ENCODE measurements at regions not wholly inside any gene's neighbourhood (a gene's known extent, or its start where the extent isn't known, plus 50 kb on each side); places are given as distances from the start of the nearest gene placed in this dataset.

GRCh38 chr10:58885146-58885545, 291.3 kb upstream of the PHYHIPL start:
- no peak for TF ChIP-seq RCOR1 (IDR thresholded peaks at IDR 0.05; ENCODE audit: insufficient replicate concordance, low read length)
- no peak for TF ChIP-seq CTCF (conservative IDR thresholded peaks at IDR 0.05; ENCODE audit: low read depth, low read length)
- TF ChIP-seq POLR2A (IDR thresholded peaks at IDR 0.05; ENCODE audit: low read depth, low read length): no peak
- TF ChIP-seq USF2 (IDR thresholded peaks at IDR 0.05; ENCODE audit: low read depth, low read length): no peak
- no peak for TF ChIP-seq RFX5 (IDR thresholded peaks at IDR 0.05; ENCODE audit: low read depth, low read length)
- no peak for TF ChIP-seq MXI1 (IDR thresholded peaks at IDR 0.05; ENCODE audit: borderline replicate concordance, low read depth, low read length)
- no peak for TF ChIP-seq MAFK (IDR thresholded peaks at IDR 0.05; ENCODE audit: low read depth, low read length)
- TF ChIP-seq RAD21 (IDR thresholded peaks at IDR 0.05; ENCODE audit: low read length): no peak
- no peak for TF ChIP-seq CHD1 (IDR thresholded peaks at IDR 0.05; ENCODE audit: low read depth, low read length)
- no peak for TF ChIP-seq SMC3 (IDR thresholded peaks at IDR 0.05; ENCODE audit: low read depth, low read length)
